DMS153 (cell line): ENCODE measurements at regions not wholly inside any gene's neighbourhood (a gene's known extent, or its start where the extent isn't known, plus 50 kb on each side); places are given as distances from the start of the nearest gene placed in this dataset.
"Not testable (repeated sequence)": the region's sequence is repeated elsewhere in the genome, so short reads cannot be mapped to it uniquely, and the experiment has no call there.

Source experiments
- DNase-seq: peaks from one replicate; lab custom pipeline; 2025; lab: John Stamatoyannopoulos, UW

DNA sequence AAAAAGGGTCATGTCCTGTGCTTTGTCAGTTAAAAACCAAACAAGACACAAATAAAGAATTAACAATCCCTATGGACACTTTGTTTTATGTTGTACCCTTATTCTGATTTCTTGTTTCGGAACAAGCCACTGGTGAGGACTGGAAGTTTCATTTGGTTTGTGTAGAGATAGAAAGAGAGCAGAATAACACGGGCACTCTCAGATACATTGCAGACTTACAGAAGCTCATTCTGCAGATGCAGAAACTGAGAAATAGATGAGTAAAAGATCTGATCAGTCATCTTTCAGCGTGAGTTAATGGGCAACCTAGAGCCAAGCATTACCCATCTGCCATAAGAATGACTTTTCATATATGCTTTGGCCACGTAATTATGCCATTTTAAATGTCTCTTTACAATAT lies 407.6 kb downstream of the RAB38 start:
- no peak for DNase-seq

DNA sequence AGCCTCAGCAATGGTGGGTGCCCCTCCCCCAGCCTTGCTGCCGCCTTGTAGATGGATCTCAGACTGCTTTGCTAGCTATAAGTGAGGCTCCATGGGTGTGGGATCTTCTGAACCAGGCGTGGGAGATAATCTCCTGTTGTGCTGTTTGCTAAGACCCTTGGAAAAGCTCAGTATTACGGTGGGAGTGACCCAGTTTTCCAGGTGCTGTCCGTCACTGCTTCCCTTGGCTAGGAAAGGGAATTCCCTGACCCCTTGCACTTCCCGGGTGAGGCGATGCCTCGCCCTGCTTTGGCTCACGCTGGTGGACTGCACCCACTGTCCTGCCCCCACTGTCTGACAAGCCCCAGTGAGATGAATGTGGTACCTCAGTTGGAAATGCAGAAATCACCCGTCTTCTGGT lies 411.2 kb downstream of the RAB38 start:
- not testable (repeated sequence) for DNase-seq

DNA sequence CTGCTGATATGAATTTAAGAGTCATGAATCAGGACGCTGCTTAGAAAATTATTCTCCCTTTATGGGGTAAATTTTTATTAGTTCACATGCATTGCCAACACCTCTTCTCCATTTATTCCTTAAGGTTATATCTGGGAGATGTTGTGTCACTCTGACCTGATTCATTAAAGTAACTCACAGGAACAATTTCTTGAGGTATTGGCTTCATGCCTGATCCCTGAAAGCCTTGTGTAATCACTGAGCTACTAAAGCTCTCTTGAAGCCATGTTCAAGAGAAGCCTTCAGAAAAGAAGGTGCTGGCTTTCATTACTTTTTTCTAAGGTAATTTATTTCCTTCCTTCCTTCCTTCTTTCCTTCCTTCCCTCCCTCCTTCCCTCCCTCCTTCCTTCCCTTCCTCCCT lies 420.6 kb downstream of the RAB38 start:
- DNase-seq, result no peak

GRCh38 chr11:87753143-87753542 lies 422.1 kb downstream of the RAB38 start:
- no peak for DNase-seq

GRCh38 chr11:87743007-87743406 lies 432.2 kb downstream of the RAB38 start:
- no peak for DNase-seq

DNA sequence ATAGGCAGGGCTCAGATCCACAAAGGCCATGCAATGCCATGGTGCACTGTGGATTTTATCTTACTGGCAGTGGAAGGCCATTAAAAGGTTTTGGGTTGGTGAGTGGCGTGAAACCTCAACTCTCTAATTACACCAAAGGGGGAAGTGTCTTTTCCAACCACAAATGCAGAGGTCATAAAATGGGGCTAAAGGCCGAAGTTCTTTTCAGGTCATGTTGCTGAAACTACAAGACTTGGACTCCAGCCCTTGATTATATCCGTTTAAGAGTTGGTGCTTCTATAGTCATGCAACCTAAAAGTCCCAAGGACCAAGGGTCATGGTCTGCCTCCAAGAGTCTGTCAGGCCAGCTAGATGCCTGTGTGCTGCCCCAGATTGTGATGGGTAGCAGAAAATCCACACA lies 434.3 kb downstream of the RAB38 start:
- DNase-seq, result no peak

GRCh38 chr11:87740451-87740850 lies 434.8 kb downstream of the RAB38 start:
- no peak for DNase-seq

DNA sequence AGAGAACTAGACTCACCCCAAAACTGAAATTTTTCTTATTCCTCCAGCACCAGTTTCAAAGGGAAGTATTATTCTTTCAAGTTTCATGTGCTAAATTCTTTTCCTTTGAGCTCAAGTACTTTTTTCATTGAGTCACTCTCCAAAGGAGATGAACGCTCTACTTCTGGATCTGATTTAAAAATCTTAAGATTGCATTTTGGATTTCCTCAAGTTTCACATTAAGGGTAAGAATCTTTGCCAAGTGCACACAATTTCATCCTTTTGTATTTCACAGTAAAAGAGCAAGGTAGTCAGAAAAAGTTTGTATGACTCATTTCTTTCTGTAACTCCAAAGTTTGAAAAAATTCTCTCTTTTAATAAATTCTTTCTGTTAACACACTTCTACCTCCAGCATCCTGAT lies 435.5 kb downstream of the RAB38 start:
- no peak for DNase-seq

- no peak for DNase-seq
These were observed 436.0 kb downstream of the RAB38 start for GRCh38 chr11:87739261-87739660.

GRCh38 chr11:87736928-87737327 lies 438.3 kb downstream of the RAB38 start:
- no peak for DNase-seq

GRCh38 chr11:87726506-87726905 lies 448.7 kb downstream of the RAB38 start:
- DNase-seq, result no peak

- DNase-seq, result no peak
These were observed 450.9 kb downstream of the RAB38 start for GRCh38 chr11:87724358-87724757.

- no peak for DNase-seq
These were observed 452.3 kb downstream of the RAB38 start for GRCh38 chr11:87722756-87723565.

GRCh38 chr11:87719326-87720073 lies 455.7 kb downstream of the RAB38 start:
- DNase-seq, result no peak

DNA sequence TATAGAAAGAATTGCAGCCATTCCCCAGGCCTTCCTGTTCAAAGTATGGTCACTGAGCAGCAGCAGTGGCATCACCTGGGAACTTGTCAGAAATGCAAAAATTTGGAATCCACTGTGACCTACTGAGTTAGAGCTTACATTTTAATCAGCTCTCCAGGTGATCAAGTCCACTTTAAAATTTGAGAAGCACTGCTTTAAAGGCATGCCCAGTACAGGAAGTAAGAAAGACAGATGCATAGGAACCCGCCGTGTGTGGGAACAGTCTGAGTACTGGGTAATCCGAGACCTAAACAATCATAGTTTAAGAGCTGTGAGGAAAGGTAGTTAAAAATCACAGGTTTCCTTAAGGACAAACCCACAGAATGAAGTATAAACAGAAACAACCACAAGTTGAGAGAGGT lies 462.4 kb downstream of the RAB38 start:
- peak; percentile 2 for DNase-seq

DNA sequence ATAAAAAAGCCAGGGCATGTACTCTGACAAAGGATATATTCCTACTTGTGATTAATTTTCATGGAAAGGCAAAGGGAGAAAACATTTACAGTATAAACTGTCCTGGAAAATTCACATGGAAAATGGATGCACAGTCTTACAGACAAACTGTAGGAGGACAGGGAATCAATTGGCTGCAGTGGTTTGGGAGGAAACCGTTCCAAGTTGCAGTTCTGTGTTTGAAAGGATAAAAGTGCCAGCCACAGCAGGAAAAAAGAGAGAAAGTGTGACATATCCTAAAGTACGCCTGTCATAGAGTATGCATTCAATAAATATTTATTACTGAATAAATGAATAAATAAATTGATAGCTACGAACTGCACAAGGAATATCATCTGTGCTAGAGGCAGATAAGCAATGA lies 462.9 kb downstream of the RAB38 start:
- DNase-seq, result no peak

DNA sequence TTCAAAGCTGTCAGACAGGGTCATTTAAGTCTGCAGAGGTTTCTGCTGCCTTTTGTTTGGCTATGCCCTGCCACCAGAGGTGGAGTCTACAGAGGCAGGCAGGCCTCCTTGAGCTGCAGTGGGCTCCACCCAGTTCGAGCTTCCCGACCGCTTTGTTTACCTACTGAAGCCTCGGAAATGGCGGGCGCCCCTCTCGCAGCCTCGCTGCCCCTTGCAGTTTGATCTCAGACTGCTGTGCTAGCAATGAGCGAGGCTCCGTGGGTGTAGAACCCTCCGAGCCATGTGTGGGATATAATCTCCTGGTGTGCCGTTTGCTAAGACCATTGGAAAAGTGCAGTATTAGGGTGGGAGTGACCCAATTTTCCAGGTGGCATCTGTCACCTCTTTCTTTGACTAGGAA lies 471.7 kb downstream of the RAB38 start:
- DNase-seq, result not testable (repeated sequence)

DNA sequence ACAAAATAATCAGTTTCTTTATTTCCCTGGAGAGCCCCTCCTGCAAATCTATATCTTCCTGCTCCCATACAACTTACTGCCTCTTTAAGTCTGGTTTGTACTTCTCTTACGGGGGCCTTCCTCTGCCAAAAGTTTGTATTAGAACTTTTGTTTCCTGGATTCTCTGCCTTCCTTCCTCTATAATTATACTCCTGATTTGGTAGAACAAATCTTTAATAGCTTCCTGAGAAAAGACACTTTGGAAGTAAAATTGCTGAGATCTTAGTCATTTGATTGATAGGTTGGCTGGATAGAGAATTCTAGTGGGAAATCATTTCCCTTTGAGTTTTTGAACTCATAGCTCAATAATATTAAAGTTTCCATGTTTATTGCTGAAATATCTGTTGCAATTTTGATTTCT lies 499.2 kb downstream of the RAB38 start:
- no peak for DNase-seq

- no peak for DNase-seq
These were observed 508.5 kb downstream of the RAB38 start for GRCh38 chr11:87666730-87667129.

- DNase-seq, result no peak
These were observed 513.0 kb downstream of the RAB38 start for GRCh38 chr11:87662287-87662686.

GRCh38 chr11:87660926-87661660 lies 514.1 kb downstream of the RAB38 start:
- no peak for DNase-seq

DNA sequence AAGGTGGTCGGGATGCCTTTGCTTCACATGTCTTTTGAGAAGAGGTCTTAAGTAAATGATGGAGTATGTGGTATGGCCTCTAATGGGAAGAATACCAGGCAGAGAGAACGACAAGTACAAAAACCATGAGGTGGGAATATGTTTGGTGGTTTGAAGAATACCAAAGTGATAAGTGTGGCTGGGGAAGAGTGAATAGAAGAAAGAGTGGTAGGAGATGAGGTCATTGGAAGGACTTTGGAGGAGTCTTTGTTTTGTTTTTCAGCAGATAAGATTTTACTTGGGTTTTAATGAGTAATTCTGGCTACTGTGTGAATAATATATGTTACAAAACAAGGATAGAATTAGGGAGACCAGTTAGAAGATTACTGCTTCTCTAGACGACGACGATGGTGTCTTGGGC lies 515.4 kb downstream of the RAB38 start:
- DNase-seq, result no peak

GRCh38 chr11:87645626-87646025 lies 529.6 kb downstream of the RAB38 start:
- DNase-seq, result no peak
